IPS-18a (cell line): ENCODE measurements at regions not wholly inside any gene's neighbourhood (a gene's known extent, or its start where the extent isn't known, plus 50 kb on each side); places are given as distances from the start of the nearest gene placed in this dataset.

Source experiments
- H3K27ac ChIP-seq: one replicate; pipeline ENCODE4 v1.5.1; 2013; ENCODE audit warnings: low read length
- H3K27me3 ChIP-seq: one replicate; pipeline ENCODE4 v1.6.1; 2013; ENCODE audit warnings: mild to moderate bottlenecking, low read length; ENCODE audit not compliant: control insufficient read depth, insufficient read depth
- H3K36me3 ChIP-seq: one replicate; pipeline ENCODE4 v1.6.1; 2013; ENCODE audit warnings: low read depth, low read length; ENCODE audit not compliant: control insufficient read depth
- H3K4me1 ChIP-seq: one replicate; pipeline ENCODE4 v1.6.1; 2013; ENCODE audit warnings: low read depth, low read length; ENCODE audit not compliant: control insufficient read depth
- H3K4me3 ChIP-seq: one replicate; pipeline ENCODE4 v1.5.1; 2013; ENCODE audit warnings: low read length
- H3K9ac ChIP-seq: one replicate; pipeline ENCODE4 v1.6.1; 2013; ENCODE audit warnings: mild to moderate bottlenecking, low read length, moderate library complexity
- H3K9me3 ChIP-seq: one replicate; pipeline ENCODE4 v1.6.1; 2013; ENCODE audit warnings: low read depth, low read length; ENCODE audit not compliant: control insufficient read depth

DNA sequence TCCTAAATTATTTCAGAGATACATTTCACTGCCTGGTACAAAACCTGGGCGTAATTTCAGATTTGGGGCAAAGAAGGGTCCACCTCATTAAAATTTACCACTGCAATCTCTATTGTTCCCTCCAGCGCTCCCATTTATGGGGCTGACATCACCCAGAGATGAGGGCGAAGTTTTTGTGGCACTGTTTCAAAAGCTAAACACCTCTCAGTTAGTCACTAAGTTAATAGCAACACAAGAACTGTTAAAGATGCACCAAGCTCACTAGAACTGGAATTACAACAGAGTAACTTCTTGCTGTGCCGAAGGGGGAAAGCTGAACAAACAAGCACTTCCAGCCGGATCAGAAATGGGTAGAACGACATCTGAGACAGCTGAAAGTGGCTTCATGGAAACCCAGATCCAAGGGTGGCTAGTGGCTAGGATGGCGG, 179.4 kb downstream of the GATA3 start:
- no peaks in the 10 kb centered on the region for H3K27me3 ChIP-seq
- no peak overlapping the region for H3K4me3 ChIP-seq
- H3K9me3 ChIP-seq, result no peaks in the 10 kb centered on the region
- no peaks in the 10 kb centered on the region for H3K36me3 ChIP-seq
- H3K9ac ChIP-seq, result no peak overlapping the region
- H3K4me1 ChIP-seq, result no peaks in the 10 kb centered on the region
- no peak overlapping the region for H3K27ac ChIP-seq

DNA sequence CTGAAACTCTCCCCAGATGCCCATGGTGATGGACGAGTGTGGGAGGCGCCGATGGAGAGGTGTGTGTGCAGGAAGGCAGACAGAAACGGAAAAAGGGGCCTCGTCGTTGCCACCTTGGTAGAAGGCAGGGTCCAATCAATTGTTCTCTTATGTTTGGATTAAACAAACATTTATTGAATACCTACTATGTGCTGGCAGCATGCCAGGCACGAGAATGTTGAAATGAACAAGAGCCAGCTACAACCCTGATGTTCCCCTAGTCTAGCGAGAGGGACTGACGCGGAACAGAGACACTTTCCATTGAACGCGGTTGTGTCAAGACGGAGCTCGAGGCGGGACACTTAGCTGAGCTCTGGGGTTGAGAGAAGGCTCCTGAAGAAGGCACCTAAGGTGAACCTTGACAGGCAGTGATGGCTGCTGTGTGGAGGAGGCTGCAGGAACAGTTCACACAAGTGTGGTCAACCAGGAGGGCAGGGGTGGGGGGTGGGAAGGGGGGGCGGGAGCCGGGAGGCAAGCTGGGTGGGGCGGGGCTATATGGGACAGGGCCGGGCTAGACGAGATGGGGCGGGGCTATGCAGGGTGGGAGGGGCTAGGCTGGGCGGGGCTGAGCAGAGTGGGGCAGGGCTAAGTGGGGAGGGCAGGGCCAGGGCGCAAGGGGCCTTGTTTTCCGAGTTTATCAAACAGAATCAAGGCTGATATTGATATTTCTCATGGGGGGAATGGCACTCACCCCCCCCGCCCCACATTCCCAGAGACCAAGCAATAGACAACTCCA, 181.0 kb downstream of the GATA3 start:
- Histone ChIP-seq H3K27ac (no peak overlapping the region), H3K9me3 (no peaks in the 10 kb centered on the region), H3K9ac (no peak overlapping the region), H3K36me3 (no peaks in the 10 kb centered on the region), H3K4me3 (no peak overlapping the region), H3K27me3 (no peaks in the 10 kb centered on the region), H3K4me1 (no peaks in the 10 kb centered on the region)

DNA sequence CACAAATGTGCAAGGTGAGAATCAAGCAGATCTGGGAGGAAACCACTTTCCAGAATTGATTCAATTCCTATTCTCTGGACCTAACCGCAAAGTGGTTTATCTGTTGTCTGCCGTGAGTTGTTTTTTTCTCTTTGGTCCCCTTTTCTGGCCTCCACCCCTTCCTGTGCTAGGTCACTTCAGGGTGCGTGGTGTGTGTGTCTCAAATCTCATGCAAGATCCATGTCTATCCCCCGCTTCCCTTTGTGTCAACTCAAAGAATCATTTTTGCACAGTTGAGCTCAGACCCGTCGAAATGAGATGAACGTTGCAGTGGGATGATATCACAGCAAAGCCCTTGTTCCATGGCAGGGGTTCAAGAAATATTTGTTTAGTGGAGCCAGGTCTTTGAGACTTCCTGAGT, 184.5 kb downstream of the GATA3 start:
- no peaks in the 10 kb centered on the region for H3K9me3 ChIP-seq
- H3K27me3 ChIP-seq, result no peaks in the 10 kb centered on the region
- H3K36me3 ChIP-seq, result no peaks in the 10 kb centered on the region
- no peak overlapping the region for H3K4me3 ChIP-seq
- no peaks in the 10 kb centered on the region for H3K4me1 ChIP-seq
- no peak overlapping the region for H3K27ac ChIP-seq
- no peak overlapping the region for H3K9ac ChIP-seq

DNA sequence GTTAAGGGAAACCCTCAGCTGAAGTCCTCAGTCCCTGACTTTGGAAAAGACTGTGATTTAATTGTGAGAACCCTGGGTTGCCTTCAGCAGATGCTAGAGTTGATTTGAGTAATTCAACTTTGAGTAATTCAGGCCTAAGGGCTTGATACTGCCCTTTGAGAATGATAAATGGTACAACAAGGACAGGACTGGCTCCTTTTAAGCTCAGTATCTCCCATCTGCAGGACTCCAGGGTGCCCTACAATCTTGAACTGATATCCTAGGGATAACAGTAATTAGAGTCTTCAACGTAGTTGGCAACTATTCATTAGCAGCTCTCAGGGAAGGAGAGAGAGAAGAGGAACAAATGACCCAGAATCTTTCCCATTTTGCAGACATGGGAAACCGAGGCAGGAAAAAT, 186.4 kb downstream of the GATA3 start:
- Histone ChIP-seq H3K9ac (no peak overlapping the region), H3K27ac (no peak overlapping the region), H3K27me3 (no peaks in the 10 kb centered on the region), H3K4me1 (no peaks in the 10 kb centered on the region), H3K4me3 (no peak overlapping the region), H3K9me3 (no peaks in the 10 kb centered on the region), H3K36me3 (no peaks in the 10 kb centered on the region)

DNA sequence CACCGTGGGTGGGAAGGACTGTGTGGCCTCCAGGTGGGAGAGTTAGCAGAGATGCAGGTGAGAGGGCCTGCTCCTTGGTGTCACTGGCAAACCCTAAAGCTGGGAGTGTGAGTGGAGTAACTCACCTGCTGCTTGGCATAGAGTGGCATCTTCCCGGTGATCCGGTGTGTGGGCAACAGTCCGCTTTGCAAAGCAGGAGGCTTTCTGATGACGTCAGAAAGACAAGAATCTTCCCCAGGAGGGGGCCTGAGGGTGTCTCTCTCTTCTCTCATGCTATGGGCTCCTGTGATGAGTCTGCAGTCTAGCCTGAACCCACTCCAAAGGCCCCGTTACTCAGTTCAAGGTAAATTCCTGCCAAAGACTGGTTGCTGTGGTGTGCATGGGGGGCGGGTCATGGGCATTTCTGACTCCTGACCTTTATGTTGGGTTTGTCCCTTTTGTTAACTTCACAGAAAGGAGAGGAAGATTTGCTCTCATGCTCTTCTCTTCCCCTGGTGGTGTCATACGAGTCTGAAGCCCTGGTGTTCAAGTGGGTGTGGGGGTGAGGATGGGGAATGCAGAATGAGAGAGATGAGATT, 187.9 kb downstream of the GATA3 start:
- H3K27ac ChIP-seq, result no peak overlapping the region
- H3K4me3 ChIP-seq, result no peak overlapping the region
- H3K36me3 ChIP-seq, result no peaks in the 10 kb centered on the region
- H3K27me3 ChIP-seq, result no peaks in the 10 kb centered on the region
- no peaks in the 10 kb centered on the region for H3K4me1 ChIP-seq
- H3K9me3 ChIP-seq, result no peaks in the 10 kb centered on the region
- no peak overlapping the region for H3K9ac ChIP-seq

DNA sequence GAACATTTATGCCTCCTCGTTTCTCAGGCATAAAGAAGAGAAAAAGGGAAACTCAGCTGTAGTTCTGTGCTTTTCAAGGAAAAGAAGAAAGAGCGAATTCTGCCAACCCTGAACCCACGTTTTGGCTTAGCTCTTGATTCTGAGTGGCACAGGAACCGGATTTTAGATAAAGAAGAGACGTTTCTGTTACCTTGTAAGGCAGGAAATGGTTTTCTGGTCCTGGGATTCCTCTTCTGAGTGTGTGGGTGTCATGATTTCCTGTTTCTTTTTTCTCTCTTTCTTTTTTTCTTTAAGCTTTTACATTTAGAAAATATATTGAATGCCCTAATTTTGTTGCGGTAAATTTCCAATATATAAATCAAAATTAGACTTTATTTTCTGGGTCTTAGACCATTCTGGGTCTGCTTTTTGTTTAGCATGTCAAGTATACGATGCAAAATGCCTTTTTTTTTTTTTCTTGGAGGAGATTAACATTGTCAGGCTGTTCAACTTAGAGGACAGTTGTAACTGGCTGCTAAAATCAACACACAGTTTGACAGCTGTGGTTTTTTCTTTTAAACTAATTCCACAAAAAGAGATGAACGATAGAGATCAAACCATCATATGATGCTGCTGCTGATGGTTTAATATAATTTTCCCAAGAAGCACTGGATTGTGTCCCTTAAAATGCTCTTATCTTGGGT, 190.8 kb downstream of the GATA3 start:
- Histone ChIP-seq H3K4me1 (no peaks in the 10 kb centered on the region), H3K27ac (no peak overlapping the region), H3K9ac (no peak overlapping the region), H3K9me3 (no peaks in the 10 kb centered on the region), H3K4me3 (no peak overlapping the region), H3K36me3 (no peaks in the 10 kb centered on the region), H3K27me3 (no peaks in the 10 kb centered on the region)

DNA sequence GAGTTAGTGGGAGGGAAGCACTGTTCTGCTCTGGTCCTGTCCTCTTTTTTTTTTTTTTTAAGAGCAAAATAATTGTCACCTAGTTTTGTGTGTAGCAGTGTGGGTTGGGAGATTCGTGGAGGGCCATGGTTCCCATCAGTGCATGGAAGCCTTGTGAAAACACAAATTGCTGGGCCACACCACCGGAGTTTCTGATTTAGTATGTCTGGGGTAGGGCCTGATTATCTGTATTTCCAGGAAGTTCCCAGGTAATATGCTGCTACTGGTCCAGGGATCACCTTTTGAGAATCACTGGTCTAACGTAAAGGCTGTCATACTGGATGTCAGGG, 191.3 kb downstream of the GATA3 start:
- no peaks in the 10 kb centered on the region for H3K9me3 ChIP-seq
- H3K27me3 ChIP-seq, result no peaks in the 10 kb centered on the region
- no peaks in the 10 kb centered on the region for H3K4me1 ChIP-seq
- H3K4me3 ChIP-seq, result no peak overlapping the region
- no peak overlapping the region for H3K27ac ChIP-seq
- H3K9ac ChIP-seq, result no peak overlapping the region
- no peaks in the 10 kb centered on the region for H3K36me3 ChIP-seq

DNA sequence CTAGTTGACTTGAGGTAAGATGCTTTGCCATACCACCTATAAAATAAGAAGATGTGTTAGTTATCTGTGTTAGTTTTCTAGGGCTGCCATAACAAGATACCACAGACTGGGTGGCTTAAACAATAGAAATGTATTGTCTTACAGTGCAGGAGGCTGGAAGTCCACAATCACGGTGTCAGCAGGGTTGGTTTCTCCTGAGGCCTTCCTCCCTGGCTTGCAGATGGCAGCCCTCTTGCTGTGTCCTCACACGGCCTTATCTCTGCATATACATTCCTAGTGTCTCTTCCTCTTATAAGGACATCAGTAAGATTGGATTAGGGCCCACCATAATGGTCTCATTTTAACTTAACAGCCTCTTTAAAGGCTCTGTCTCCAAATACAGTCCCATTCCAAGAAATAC, 192.1 kb downstream of the GATA3 start:
- H3K4me1 ChIP-seq, result no peaks in the 10 kb centered on the region
- H3K36me3 ChIP-seq, result no peaks in the 10 kb centered on the region
- no peak overlapping the region for H3K4me3 ChIP-seq
- no peaks in the 10 kb centered on the region for H3K9me3 ChIP-seq
- no peak overlapping the region for H3K27ac ChIP-seq
- no peaks in the 10 kb centered on the region for H3K27me3 ChIP-seq
- no peak overlapping the region for H3K9ac ChIP-seq

DNA sequence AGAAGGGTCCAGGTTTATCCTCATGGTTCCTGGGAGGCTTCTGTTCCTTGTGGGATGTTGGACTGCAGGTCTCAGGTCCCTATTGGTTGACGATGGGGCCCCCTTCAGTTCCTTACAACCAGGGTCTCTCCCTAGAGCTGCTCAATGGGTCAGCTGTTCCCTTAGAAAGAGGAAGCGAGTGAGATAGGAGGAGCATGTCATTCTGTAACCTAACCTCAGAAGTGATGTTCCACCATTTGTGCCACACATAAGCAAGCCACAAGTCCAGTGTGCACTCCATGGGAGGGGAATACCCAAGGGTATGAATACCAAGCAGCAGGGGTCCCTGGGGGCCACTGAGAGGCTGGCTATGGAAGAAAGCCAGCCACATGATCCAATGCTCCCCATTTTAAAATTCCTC, 192.7 kb downstream of the GATA3 start:
- Histone ChIP-seq H3K27ac (no peak overlapping the region), H3K27me3 (no peaks in the 10 kb centered on the region), H3K36me3 (no peaks in the 10 kb centered on the region), H3K4me1 (no peaks in the 10 kb centered on the region), H3K9ac (no peak overlapping the region), H3K4me3 (no peak overlapping the region), H3K9me3 (no peaks in the 10 kb centered on the region)

DNA sequence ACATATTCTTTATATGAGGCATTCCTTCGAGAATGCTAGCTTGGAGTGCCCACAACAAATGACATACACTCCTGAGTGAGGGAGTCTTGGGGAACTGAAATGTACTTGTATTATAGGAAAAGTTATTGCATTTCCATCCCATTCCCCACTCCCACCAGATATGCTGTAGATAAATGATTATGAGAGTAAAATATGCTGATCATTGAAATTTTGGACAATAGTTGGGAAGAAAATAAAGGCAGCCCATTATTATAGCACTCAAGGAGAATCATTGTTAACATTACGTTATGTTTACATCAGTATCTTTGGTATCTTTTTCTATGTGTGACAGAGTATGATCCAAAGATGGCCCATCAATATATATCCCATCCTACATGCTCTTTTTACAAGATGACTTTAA, 194.4 kb downstream of the GATA3 start:
- Histone ChIP-seq H3K9ac (no peak overlapping the region), H3K9me3 (no peaks in the 10 kb centered on the region), H3K27ac (no peak overlapping the region), H3K27me3 (no peaks in the 10 kb centered on the region), H3K36me3 (no peaks in the 10 kb centered on the region), H3K4me3 (no peak overlapping the region), H3K4me1 (no peaks in the 10 kb centered on the region)

DNA sequence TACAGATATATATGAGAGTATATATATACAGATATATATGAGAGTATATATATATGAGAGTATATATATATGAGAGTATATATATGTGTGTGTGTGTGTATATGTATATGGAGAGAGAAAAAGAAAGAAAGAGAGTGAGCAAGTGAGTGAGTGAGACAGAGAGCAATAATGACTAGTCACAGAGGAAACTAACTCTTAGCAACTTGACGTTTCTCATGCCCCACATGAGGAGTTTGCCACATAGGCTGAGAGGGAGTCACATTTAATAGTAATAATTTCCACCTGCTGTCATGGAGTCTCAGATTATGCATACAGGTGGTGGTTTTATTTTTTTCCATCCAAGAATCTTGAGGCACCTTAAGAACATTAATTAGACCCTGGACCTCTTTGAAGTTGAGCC, 199.9 kb downstream of the GATA3 start:
- Histone ChIP-seq H3K27ac (no peak overlapping the region), H3K9me3 (no peaks in the 10 kb centered on the region), H3K4me1 (no peaks in the 10 kb centered on the region), H3K9ac (no peak overlapping the region), H3K27me3 (no peaks in the 10 kb centered on the region), H3K4me3 (no peak overlapping the region), H3K36me3 (no peaks in the 10 kb centered on the region)

DNA sequence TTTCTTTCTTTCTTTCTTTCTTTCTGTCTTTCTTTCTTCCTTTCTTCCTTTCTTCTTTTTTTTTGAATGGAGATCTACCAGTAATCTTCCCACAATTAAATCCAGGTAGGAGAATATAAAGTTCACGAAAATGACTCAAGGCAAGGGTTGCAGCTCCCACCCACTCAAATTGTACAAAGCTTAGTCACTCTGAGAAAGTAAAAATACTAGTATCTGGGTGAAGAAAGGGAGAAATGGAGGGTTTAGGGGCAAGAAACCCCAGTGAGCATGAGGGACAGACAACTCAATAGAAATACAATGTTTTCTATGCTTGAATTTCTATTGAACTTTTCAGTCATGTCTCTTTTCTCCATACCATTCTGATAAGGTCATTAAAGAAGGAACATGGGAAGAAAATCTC, 200.8 kb downstream of the GATA3 start:
- Histone ChIP-seq H3K9me3 (no peaks in the 10 kb centered on the region), H3K27me3 (no peaks in the 10 kb centered on the region), H3K4me3 (no peak overlapping the region), H3K36me3 (no peaks in the 10 kb centered on the region), H3K27ac (no peak overlapping the region), H3K9ac (no peak overlapping the region), H3K4me1 (no peaks in the 10 kb centered on the region)
